ENCODE measurements at regions not wholly inside any gene's neighbourhood (a gene's known extent, or its start where the extent isn't known, plus 50 kb on each side); places are given as distances from the start of the nearest gene placed in this dataset.

DNA sequence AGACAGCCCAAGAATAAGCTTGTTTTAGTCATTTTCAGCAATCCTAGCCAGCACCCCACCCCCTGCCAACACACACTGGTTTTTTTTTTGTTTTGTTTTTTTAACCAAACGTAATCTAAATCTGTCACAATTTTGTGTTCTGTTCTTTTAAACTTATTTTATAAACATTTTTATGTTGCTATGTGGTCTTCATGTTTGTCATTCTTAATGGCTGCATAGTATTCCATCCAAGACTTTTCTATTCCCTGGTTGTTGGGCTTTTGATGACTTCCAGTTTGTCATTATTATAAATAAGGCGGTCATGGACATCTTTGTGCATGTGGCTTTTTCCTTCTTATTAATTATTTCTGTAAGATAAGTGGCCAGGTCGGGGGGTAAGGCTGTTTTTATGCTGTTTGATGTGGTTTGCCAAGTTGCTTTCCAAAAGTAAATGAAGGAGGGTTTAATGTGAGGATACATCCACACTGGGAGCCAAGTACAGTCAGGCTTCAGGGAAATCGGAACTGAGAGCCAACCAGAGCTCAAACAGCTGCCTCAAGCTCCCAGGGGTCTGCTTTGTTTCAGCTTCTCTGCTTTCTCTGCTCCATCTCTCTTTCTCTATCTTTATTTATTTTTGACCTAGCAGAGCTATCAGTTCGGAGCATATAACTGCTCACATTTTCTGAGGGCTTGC is 125.8 kb downstream of the VEGFA start:
- H3K27me3 ChIP-seq (ENCODE audit: control insufficient read depth, insufficient read depth, low read length), result peaks cover 12% of the 10 kb centered on the region
- no peak overlapping the region for H3K4me3 ChIP-seq (ENCODE audit: low read length)
- no peaks in the 10 kb centered on the region for H3K36me3 ChIP-seq (ENCODE audit: control insufficient read depth, low read depth, low read length)
- H3K27ac ChIP-seq (ENCODE audit: low read length), result no peak overlapping the region
- H3K4me1 ChIP-seq (ENCODE audit: control insufficient read depth, low read depth, low read length), result peaks cover 4% of the 10 kb centered on the region
- H3K9me3 ChIP-seq (ENCODE audit: control insufficient read depth, low read depth, low read length), result no peaks in the 10 kb centered on the region
- H3K9ac ChIP-seq (ENCODE audit: low read length), result no peak overlapping the region

- no peak overlapping the region for H3K4me3 ChIP-seq (ENCODE audit: low read length)
- H3K27ac ChIP-seq (ENCODE audit: low read length), result no peak overlapping the region
- no peaks in the 10 kb centered on the region for H3K36me3 ChIP-seq (ENCODE audit: control insufficient read depth, low read depth, low read length)
- H3K9me3 ChIP-seq (ENCODE audit: control insufficient read depth, low read depth, low read length), result no peaks in the 10 kb centered on the region
- no peak overlapping the region for H3K9ac ChIP-seq (ENCODE audit: low read length)
- peaks cover 16% of the 10 kb centered on the region for H3K27me3 ChIP-seq (ENCODE audit: control insufficient read depth, insufficient read depth, low read length)
- H3K4me1 ChIP-seq (ENCODE audit: control insufficient read depth, low read depth, low read length), result peaks cover 7% of the 10 kb centered on the region
Measured at GRCh38 chr6:43893073-43893472, 123.1 kb downstream of the VEGFA start.

DNA sequence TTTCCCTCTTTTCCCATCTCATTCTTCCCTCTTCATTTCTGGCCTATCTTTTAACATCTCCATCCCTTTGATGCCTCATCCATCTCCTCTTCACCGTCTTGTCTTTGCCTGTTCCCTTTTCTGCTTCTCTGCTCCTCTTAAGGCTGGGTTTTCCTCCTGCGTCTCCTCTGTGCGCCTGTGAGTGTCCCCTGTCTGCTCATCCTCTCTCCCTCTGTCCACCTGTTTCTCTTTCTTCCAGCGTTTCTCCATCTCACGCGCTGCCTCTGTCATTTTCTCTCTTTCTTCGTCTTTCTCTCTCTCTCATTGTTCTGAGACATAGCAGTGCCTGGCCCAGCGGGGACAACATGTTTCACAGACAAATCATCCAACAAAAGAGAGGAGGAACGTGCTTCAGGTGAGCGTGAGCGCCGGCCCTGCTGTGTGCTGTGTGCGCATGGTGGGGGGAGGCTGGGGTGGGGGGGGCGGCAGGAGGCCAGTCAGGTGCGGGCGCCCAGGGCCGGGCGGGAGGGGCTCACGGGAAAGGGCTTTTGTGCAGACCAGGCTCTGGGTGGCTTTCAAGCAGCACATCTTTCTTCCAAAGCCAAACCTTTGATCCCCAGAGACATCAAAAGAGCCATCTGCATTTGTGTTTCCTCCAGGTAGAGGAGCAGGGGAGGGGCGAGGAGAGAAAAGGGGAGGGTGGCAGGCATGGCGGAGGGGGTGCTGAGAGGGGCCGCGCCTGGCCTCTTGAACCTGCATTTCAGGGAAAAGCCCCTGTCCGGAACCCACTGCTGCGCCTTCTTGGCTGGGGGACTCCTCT is 121.3 kb downstream of the VEGFA start:
- H3K27ac ChIP-seq (ENCODE audit: low read length), result no peak overlapping the region
- H3K9me3 ChIP-seq (ENCODE audit: control insufficient read depth, low read depth, low read length), result no peaks in the 10 kb centered on the region
- H3K36me3 ChIP-seq (ENCODE audit: control insufficient read depth, low read depth, low read length), result no peaks in the 10 kb centered on the region
- no peak overlapping the region for H3K9ac ChIP-seq (ENCODE audit: low read length)
- peaks cover 16% of the 10 kb centered on the region for H3K27me3 ChIP-seq (ENCODE audit: control insufficient read depth, insufficient read depth, low read length)
- peaks cover 7% of the 10 kb centered on the region for H3K4me1 ChIP-seq (ENCODE audit: control insufficient read depth, low read depth, low read length)
- H3K4me3 ChIP-seq (ENCODE audit: low read length), result peak overlapping the region; percentile 32

DNA sequence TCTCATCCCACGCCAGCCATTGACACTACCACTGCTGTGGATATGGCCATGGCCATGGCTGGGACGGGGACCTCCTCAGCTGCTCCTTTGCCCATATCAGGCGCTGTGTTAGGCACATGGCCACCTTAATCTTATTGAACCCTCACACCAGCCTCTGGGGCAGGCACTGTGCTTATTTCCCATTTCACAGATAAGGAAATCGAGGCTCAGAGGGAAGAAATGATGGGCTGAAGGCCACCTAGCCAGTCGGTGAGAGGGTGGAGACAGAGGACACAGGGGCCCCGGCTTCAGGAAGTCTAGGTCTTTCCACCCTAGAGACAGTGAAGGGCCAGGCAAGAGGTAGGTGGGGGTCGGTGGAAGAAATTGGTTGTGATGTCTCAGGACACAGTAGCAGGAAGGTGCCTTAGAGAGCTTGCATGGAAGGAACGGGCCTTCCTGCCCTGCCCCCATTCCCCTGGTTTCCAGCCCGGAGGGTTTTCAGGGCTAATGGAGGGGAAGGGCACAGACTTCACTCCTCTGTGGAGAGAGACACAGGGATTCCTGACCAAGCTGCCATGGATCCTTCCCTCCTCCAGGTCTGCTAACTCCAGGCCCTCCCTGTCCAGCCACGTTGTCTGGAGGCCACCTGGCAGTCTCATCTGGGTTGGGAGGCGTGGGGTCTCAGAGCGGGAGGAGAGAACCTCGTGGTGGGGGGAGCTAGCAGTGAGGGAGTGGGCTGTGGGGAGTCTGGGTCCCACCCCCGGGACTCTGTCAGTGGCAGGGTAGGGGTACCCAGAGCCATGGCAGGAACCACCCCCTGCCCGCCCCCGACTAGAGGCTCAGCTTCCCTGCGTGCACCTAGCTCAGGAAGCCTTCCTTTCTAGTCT is 120.4 kb downstream of the VEGFA start:
- peaks cover 16% of the 10 kb centered on the region for H3K27me3 ChIP-seq (ENCODE audit: control insufficient read depth, insufficient read depth, low read length)
- no peak overlapping the region for H3K9ac ChIP-seq (ENCODE audit: low read length)
- H3K27ac ChIP-seq (ENCODE audit: low read length), result no peak overlapping the region
- peaks cover 7% of the 10 kb centered on the region for H3K4me1 ChIP-seq (ENCODE audit: control insufficient read depth, low read depth, low read length)
- H3K4me3 ChIP-seq (ENCODE audit: low read length), result peak overlapping the region; percentile 32
- no peaks in the 10 kb centered on the region for H3K36me3 ChIP-seq (ENCODE audit: control insufficient read depth, low read depth, low read length)
- H3K9me3 ChIP-seq (ENCODE audit: control insufficient read depth, low read depth, low read length), result no peaks in the 10 kb centered on the region

DNA sequence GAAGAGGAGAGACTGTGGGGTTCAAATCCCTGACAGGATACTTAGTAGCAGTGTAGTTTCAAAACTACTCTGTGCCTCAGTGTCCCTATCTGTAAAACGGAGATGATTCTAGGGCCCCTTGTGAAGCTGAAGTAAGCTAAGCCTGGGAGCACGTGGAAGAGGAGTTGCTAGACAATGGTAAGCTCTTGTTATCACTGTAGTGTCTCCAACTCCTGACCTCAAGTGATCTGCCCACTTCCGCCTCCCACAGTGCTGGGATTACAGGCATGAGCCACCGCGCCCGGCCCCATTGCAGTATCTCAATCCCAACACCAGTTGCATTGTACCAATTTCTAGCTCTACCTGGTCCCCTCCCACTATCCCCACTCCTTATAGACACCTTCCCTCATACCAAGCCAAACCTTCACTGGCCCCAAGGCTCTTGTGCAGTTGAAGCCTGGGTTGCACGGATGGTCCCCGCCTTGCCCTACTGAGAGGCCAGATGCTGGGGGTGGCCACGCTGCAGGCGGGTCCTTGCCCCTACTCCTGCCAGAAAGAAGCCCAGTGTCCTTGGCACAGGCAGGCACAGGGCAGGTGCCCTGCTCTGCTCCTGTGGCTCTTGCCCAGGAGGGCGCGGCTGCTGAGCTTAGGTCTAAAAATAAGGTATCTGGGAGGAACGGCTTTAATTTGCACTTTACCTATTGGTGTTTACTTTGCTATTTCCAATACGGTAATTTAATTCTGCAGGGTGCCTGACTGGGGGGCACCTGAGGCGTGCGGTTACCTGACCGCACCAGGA is 118.1 kb downstream of the VEGFA start:
- H3K27me3 ChIP-seq (ENCODE audit: control insufficient read depth, insufficient read depth, low read length), result peaks cover 16% of the 10 kb centered on the region
- no peaks in the 10 kb centered on the region for H3K36me3 ChIP-seq (ENCODE audit: control insufficient read depth, low read depth, low read length)
- no peak overlapping the region for H3K4me3 ChIP-seq (ENCODE audit: low read length)
- peaks cover 7% of the 10 kb centered on the region for H3K4me1 ChIP-seq (ENCODE audit: control insufficient read depth, low read depth, low read length)
- H3K27ac ChIP-seq (ENCODE audit: low read length), result no peak overlapping the region
- H3K9ac ChIP-seq (ENCODE audit: low read length), result no peak overlapping the region
- no peaks in the 10 kb centered on the region for H3K9me3 ChIP-seq (ENCODE audit: control insufficient read depth, low read depth, low read length)

DNA sequence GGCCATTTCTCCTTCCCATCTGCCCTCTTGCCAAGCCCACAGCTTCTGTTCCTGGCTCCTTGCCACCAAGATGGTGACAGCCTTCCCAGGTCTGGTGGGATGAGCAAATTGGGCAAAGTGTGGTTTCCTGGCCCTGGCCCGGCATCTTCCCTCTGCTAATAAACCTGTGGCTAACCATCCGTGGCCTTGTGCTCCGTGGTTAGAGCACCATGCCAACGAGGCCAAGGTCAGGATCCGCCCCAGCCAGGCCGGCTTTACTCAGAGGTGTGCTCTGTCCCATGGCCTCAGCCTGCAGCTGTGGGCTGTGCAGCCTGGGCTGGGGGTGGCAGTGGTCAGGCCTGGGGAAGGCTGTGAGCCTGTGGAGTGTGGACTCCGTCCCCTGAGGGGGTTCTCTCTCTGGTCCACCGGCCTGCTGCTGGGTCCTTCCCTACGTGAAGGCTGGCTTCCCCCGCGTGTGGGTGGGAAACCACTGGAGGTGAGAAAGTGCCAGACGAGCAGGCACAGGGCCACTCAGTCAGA is 117.4 kb downstream of the VEGFA start:
- Histone ChIP-seq H3K27me3 (ENCODE audit: control insufficient read depth, insufficient read depth, low read length) (peaks cover 11% of the 10 kb centered on the region), H3K9me3 (ENCODE audit: control insufficient read depth, low read depth, low read length) (no peaks in the 10 kb centered on the region), H3K4me1 (ENCODE audit: control insufficient read depth, low read depth, low read length) (peaks cover 7% of the 10 kb centered on the region), H3K4me3 (ENCODE audit: low read length) (no peak overlapping the region), H3K36me3 (ENCODE audit: control insufficient read depth, low read depth, low read length) (no peaks in the 10 kb centered on the region), H3K27ac (ENCODE audit: low read length) (no peak overlapping the region), H3K9ac (ENCODE audit: low read length) (no peak overlapping the region)

DNA sequence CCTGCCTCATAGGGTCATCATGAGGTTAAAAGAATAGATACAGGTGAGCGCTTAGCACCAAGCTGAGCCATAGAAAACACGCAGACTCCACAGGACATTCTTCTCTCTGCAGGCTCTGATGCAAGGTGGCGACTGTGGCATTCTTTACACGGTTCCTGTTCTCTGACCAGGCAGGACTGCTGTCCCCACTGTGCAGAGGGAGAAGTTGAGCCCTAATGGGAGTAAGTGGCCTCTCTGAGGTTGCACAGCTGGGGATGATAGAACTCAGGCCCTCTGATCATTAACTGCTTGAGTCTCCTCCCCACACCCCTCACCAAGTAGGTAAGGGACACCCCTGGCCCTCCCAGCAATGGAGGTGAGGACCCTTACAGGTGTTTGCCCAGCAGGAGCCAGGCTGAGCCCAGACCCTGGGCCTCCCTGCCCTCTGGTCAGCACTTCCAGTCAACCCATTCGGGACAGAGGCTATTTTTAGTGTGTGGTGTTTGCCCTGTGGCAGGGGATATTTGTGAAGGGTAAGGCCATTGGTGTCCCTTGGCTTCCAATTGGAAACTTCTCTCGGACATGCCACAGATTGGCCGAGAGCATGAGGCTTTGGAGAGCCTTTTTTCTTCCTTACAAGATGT is 116.8 kb downstream of the VEGFA start:
- no peak overlapping the region for H3K27ac ChIP-seq (ENCODE audit: low read length)
- H3K9ac ChIP-seq (ENCODE audit: low read length), result no peak overlapping the region
- peaks cover 7% of the 10 kb centered on the region for H3K4me1 ChIP-seq (ENCODE audit: control insufficient read depth, low read depth, low read length)
- no peak overlapping the region for H3K4me3 ChIP-seq (ENCODE audit: low read length)
- no peaks in the 10 kb centered on the region for H3K9me3 ChIP-seq (ENCODE audit: control insufficient read depth, low read depth, low read length)
- H3K27me3 ChIP-seq (ENCODE audit: control insufficient read depth, insufficient read depth, low read length), result peaks cover 9% of the 10 kb centered on the region
- H3K36me3 ChIP-seq (ENCODE audit: control insufficient read depth, low read depth, low read length), result no peaks in the 10 kb centered on the region

DNA sequence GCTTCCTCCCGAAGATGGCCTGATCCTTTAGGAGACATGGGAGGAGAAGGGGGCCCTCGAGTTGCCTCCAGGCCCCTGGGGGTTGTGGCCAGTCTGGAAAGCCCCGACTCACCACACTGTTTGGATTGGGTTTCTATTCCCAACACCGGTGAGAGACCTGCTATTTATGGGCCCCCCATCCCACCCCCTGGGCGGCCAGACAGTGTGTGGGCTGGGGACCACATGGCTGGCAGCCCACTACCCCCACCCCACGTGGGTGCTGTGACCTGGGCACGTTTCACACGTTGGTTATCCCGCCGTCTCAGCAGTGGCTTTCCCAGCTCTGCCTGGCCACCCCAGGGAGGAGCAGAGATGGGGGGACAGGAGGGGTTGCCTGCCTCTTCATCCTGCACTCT is 116.1 kb downstream of the VEGFA start:
- Histone ChIP-seq H3K27me3 (ENCODE audit: control insufficient read depth, insufficient read depth, low read length) (peaks cover 7% of the 10 kb centered on the region), H3K4me1 (ENCODE audit: control insufficient read depth, low read depth, low read length) (peaks cover 6% of the 10 kb centered on the region), H3K9me3 (ENCODE audit: control insufficient read depth, low read depth, low read length) (no peaks in the 10 kb centered on the region), H3K4me3 (ENCODE audit: low read length) (no peak overlapping the region), H3K36me3 (ENCODE audit: control insufficient read depth, low read depth, low read length) (no peaks in the 10 kb centered on the region), H3K27ac (ENCODE audit: low read length) (no peak overlapping the region), H3K9ac (ENCODE audit: low read length) (no peak overlapping the region)

DNA sequence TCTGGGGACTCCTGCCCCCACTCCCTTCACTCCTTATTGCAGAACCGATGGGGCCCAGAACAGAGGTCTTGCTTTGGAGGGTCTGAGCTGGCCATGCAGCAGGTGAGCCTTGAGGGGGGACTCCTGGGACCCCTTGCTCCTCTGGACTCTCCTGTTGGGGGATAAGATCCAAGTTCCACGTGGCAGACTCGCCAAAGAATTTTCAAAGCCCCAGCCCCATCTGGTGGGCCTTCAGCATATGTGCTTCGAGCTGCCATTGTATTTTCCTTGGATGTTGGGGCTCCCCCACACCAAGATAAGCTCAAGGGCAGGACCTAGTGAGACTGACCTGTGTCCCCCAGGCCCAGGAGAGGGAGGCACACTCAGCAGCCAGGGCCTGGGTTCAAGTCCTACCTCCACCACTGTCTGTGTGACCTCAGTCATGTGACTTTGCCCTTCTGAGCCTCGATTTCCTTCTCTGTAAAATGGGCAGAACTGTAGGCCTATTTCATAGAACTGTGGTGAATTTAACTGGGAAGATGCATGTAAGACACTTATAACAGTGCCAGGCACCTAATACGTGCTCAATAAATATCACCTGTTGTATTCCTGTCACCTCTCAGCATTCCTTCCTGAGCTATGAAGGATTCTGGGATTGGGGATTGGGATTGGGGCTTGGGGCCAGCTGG is 115.5 kb downstream of the VEGFA start:
- no peak overlapping the region for H3K27ac ChIP-seq (ENCODE audit: low read length)
- peaks cover 2% of the 10 kb centered on the region for H3K27me3 ChIP-seq (ENCODE audit: control insufficient read depth, insufficient read depth, low read length)
- H3K9me3 ChIP-seq (ENCODE audit: control insufficient read depth, low read depth, low read length), result no peaks in the 10 kb centered on the region
- no peaks in the 10 kb centered on the region for H3K36me3 ChIP-seq (ENCODE audit: control insufficient read depth, low read depth, low read length)
- no peak overlapping the region for H3K4me3 ChIP-seq (ENCODE audit: low read length)
- no peak overlapping the region for H3K9ac ChIP-seq (ENCODE audit: low read length)
- H3K4me1 ChIP-seq (ENCODE audit: control insufficient read depth, low read depth, low read length), result peaks cover under 1% of the 10 kb centered on the region

- H3K36me3 ChIP-seq (ENCODE audit: control insufficient read depth, low read depth, low read length), result no peaks in the 10 kb centered on the region
- H3K9ac ChIP-seq (ENCODE audit: low read length), result no peak overlapping the region
- H3K4me1 ChIP-seq (ENCODE audit: control insufficient read depth, low read depth, low read length), result no peaks in the 10 kb centered on the region
Measured at GRCh38 chr6:43884652-43885022, 114.6 kb downstream of the VEGFA start.

More at GRCh38 chr6:43884652-43885022, 114.6 kb downstream of the VEGFA start:
- Histone ChIP-seq H3K27me3 (ENCODE audit: control insufficient read depth, insufficient read depth, low read length) (no peaks in the 10 kb centered on the region), H3K9me3 (ENCODE audit: control insufficient read depth, low read depth, low read length) (no peaks in the 10 kb centered on the region), H3K4me3 (ENCODE audit: low read length) (no peak overlapping the region), H3K27ac (ENCODE audit: low read length) (no peak overlapping the region)
